MM.1S (cell line): ENCODE measurements at regions not wholly inside any gene's neighbourhood (a gene's known extent, or its start where the extent isn't known, plus 50 kb on each side); places are given as distances from the start of the nearest gene placed in this dataset.

Experiments
- DNase-seq: peaks from one replicate; pipeline ENCODE4 v3.0.0-alpha.2; 2015
- H2AFZ ChIP-seq: fragments of 300-600 bp; sonication (generic); 2 replicates; pipeline ENCODE4 v1.6.0; 2016; ENCODE audit warnings: antibody characterized with exemption, low read length
- H3F3A ChIP-seq: fragments of 300-600 bp; sonication (generic); 2 replicates; pipeline ENCODE4 v1.6.1; 2016; ENCODE audit warnings: mild to moderate bottlenecking, antibody characterized with exemption, low read length, moderate library complexity, mixed read lengths; ENCODE audit not compliant: insufficient read depth
- H3K27ac ChIP-seq: fragments of 300-600 bp; sonication (generic); 2 replicates; pipeline ENCODE4 v1.5.1; 2016; ENCODE audit warnings: mild to moderate bottlenecking, low read length
- H3K27me3 ChIP-seq: fragments of 300-600 bp; sonication (generic); replicated peaks from 2 replicates; pipeline ENCODE4 v1.6.0; 2016; ENCODE audit warnings: low read length; ENCODE audit not compliant: insufficient read depth
- H3K36me3 ChIP-seq: fragments of 300-600 bp; sonication (generic); replicated peaks from 2 replicates; pipeline ENCODE4 v1.6.1; 2016; ENCODE audit warnings: mild to moderate bottlenecking, low read length, mixed read lengths; ENCODE audit not compliant: insufficient read depth
- H3K4me1 ChIP-seq: fragments of 300-600 bp; sonication (generic); 2 replicates; pipeline ENCODE4 v1.6.1; 2016; ENCODE audit warnings: low read length, mixed read lengths
- H3K4me2 ChIP-seq: fragments of 300-600 bp; sonication (generic); 2 replicates; pipeline ENCODE4 v1.6.0; 2016; ENCODE audit warnings: low read depth, low read length
- H3K4me3 ChIP-seq: fragments of 300-600 bp; sonication (generic); 2 replicates; pipeline ENCODE4 v1.5.1; 2016; ENCODE audit warnings: low read length, mixed read lengths
- H3K79me2 ChIP-seq: fragments of 300-600 bp; sonication (generic); 2 replicates; pipeline ENCODE4 v1.6.1; 2016; ENCODE audit warnings: mixed run types, low read length, mixed read lengths
- H3K9ac ChIP-seq: fragments of 300-600 bp; sonication (generic); 2 replicates; pipeline ENCODE4 v1.6.1; 2016; ENCODE audit warnings: low read length, mixed read lengths
- H3K9me2 ChIP-seq: fragments of 300-600 bp; sonication (generic); replicated peaks from 2 replicates; pipeline ENCODE4 v1.6.1; 2016; ENCODE audit warnings: mild to moderate bottlenecking, low read length, mixed read lengths; ENCODE audit not compliant: insufficient read depth
- H3K9me3 ChIP-seq: fragments of 300-600 bp; sonication (generic); replicated peaks from 2 replicates; pipeline ENCODE4 v1.6.1; 2016; ENCODE audit warnings: mild to moderate bottlenecking, low read length, mixed read lengths; ENCODE audit not compliant: insufficient read depth
- H4K20me1 ChIP-seq: fragments of 300-600 bp; sonication (generic); 2 replicates; pipeline ENCODE4 v1.6.1; 2016; ENCODE audit warnings: mild to moderate bottlenecking, low read length, moderate library complexity, mixed read lengths; ENCODE audit not compliant: insufficient read depth
- EZH2 ChIP-seq: fragments of 300-600 bp; sonication (generic); optimal IDR thresholded peaks from 2 replicates; pipeline ENCODE3; 2017; ENCODE audit warnings: low read depth, mild to moderate bottlenecking, antibody characterized with exemption, low read length, mixed read lengths
- EZH2phosphoT487 ChIP-seq: fragments of 300-600 bp; sonication (generic); IDR thresholded peaks from 2 replicates; pipeline ENCODE4 v1.6.1; 2018; ENCODE audit warnings: antibody characterized with exemption, low read length
- TF ChIP-seq, protein P1 (sequence below): fragments of 300-600 bp; sonication (generic); IDR thresholded peaks from 2 replicates; pipeline ENCODE4 v1.5.1; 2016; ENCODE audit warnings: antibody characterized with exemption, low read length, mixed read lengths

DNA sequence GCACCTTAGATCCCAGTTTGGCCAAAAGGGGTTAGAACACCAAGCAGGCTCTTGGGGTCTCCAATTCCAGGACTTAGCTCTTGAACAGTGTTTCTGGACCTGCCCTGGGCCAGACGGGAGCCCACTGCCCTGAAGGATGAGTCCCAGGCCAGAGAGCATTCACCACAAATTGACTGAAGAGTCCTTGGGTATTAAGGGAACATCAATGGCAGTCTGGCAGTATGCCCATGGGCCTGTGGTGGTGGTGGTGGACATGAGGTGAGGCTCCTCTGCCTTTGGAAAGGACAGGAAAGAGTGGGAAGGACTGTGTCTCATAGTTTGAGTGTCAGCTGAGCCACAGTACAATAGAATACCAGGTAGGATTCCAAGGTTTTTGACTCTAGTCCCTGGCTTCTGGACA lies 960.0 kb downstream of the DIPK2A start:
- DNase-seq: no peak
- H3K9me2 ChIP-seq: no peaks in the 10 kb centered on the region
- no peak overlapping the region for H3K27ac ChIP-seq
- H3K9ac ChIP-seq: no peak overlapping the region
- H2AFZ ChIP-seq: no peak overlapping the region
- no peaks in the 10 kb centered on the region for H3K4me1 ChIP-seq
- no peak overlapping the region for H3K4me3 ChIP-seq
- no peaks in the 10 kb centered on the region for H3F3A ChIP-seq
- H4K20me1 ChIP-seq: no peaks in the 10 kb centered on the region
- TF ChIP-seq, protein P1, sequence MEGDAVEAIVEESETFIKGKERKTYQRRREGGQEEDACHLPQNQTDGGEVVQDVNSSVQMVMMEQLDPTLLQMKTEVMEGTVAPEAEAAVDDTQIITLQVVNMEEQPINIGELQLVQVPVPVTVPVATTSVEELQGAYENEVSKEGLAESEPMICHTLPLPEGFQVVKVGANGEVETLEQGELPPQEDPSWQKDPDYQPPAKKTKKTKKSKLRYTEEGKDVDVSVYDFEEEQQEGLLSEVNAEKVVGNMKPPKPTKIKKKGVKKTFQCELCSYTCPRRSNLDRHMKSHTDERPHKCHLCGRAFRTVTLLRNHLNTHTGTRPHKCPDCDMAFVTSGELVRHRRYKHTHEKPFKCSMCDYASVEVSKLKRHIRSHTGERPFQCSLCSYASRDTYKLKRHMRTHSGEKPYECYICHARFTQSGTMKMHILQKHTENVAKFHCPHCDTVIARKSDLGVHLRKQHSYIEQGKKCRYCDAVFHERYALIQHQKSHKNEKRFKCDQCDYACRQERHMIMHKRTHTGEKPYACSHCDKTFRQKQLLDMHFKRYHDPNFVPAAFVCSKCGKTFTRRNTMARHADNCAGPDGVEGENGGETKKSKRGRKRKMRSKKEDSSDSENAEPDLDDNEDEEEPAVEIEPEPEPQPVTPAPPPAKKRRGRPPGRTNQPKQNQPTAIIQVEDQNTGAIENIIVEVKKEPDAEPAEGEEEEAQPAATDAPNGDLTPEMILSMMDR: no peak
- TF ChIP-seq EZH2 (no peak), EZH2phosphoT487 (no peak)
- no peaks in the 10 kb centered on the region for H3K79me2 ChIP-seq
- H3K36me3 ChIP-seq: no peaks in the 10 kb centered on the region
- H3K27me3 ChIP-seq: no peaks in the 10 kb centered on the region
- H3K9me3 ChIP-seq: no peaks in the 10 kb centered on the region
- H3K4me2 ChIP-seq: no peak overlapping the region

DNA sequence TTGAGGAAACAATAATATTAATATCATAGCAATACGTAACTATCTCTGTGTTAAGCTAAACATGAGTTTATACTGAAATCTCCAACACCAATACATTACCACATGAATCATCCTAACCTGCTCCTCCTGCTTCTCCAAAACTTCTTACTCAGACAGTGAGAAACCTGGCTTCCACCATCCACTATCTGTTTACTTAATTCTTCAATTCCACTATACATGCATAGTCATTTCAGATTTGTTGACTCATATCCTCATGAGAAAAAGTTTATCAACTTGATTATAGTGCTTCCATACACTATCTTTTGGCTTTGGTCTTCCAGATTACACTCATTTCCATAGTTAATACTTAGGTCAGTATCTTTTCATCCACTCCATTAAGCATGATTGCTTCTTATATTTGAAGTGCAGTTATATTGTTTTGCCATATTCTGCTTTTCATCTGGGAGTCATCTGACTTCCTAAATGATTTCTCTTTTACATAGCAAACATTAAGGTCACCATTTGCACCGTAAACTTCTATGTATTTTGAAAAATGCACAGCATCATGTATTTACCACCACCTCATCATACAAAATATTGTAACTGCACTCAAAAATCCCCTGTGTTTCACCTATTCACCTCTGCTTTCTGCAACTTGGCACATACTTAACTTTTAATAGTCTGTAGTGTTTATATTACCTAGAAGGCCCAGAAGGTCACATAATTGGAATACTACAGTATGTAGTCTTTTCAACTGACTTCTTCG lies 970.6 kb downstream of the DIPK2A start:
- Histone ChIP-seq H4K20me1 (no peaks in the 10 kb centered on the region), H3K4me1 (no peaks in the 10 kb centered on the region), H3F3A (no peaks in the 10 kb centered on the region), H3K79me2 (no peaks in the 10 kb centered on the region), H3K9me2 (no peaks in the 10 kb centered on the region), H3K9me3 (no peaks in the 10 kb centered on the region), H3K4me3 (no peak overlapping the region), H2AFZ (no peak overlapping the region), H3K4me2 (no peak overlapping the region), H3K27ac (no peak overlapping the region), H3K27me3 (no peaks in the 10 kb centered on the region), H3K36me3 (no peaks in the 10 kb centered on the region), H3K9ac (no peak overlapping the region)
- DNase-seq: no peak
- TF ChIP-seq EZH2phosphoT487 (no peak), EZH2 (no peak)
- TF ChIP-seq, protein P1: no peak

DNA sequence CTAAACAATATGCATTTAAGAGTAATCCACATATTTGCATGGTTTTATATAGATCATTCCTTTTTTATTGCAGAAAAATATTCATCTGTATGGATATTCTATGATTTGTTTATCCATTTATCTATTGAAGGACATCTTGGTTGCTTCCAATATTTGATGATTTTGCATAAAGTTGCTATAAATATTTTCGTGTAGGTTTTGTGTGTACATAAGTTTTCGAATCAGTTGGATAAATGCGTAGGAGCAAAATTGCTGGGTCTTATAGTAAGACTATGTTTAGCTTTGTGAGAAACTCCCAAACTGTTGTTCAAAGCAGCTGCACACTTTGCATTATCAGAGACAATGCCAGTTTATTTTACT lies 971.2 kb downstream of the DIPK2A start:
- Histone ChIP-seq H3K79me2 (no peaks in the 10 kb centered on the region), H3F3A (no peaks in the 10 kb centered on the region), H4K20me1 (no peaks in the 10 kb centered on the region), H3K27me3 (no peaks in the 10 kb centered on the region), H3K27ac (no peak overlapping the region), H3K4me3 (no peak overlapping the region), H3K9me3 (no peaks in the 10 kb centered on the region), H3K9me2 (no peaks in the 10 kb centered on the region), H2AFZ (no peak overlapping the region), H3K4me2 (no peak overlapping the region), H3K36me3 (no peaks in the 10 kb centered on the region), H3K9ac (no peak overlapping the region), H3K4me1 (no peaks in the 10 kb centered on the region)
- no peak for DNase-seq
- TF ChIP-seq, protein P1: no peak
- TF ChIP-seq EZH2 (no peak), EZH2phosphoT487 (no peak)
